GM12878 (cell line): ENCODE measurements at regions not wholly inside any gene's neighbourhood (a gene's known extent, or its start where the extent isn't known, plus 50 kb on each side); places are given as distances from the start of the nearest gene placed in this dataset.

ENCODE experiments used
- ATAC-seq: fragments of 200-7000 bp; cut with Tn5 transposase; 3 replicates; pipeline ENCODE4 v1.9.1; 2020; ENCODE audit warnings: mild to moderate bottlenecking, moderate library complexity
- BruUV-seq: library from RNA; stranded (reverse); fragments of 400-500 nt; replicated peaks from 2 replicates; lab custom pipeline; 2021; lab: Mats Ljungman, UMichigan
- CTCF ChIA-PET: fragments of 300-600 bp; sonication (Branson Sonifier 250); formaldehyde crosslinking; extraction: SDS; loops from one replicate; lab custom pipeline; 2021; ENCODE audit warnings: inconsistent platforms; lab: Yijun Ruan, JAX
- POLR2A ChIA-PET: fragments of 350-600 bp; formaldehyde crosslinking; extraction: SDS; loops from one replicate; lab custom pipeline; 2021; ENCODE audit warnings: inconsistent platforms; lab: Charles Lee
- RAD21 ChIA-PET: fragments of 300-600 bp; sonication (Branson Sonifier 250); formaldehyde crosslinking; loops from one replicate; lab custom pipeline; 2023; ENCODE audit warnings: antibody characterized with exemption; ENCODE audit not compliant: unreplicated experiment; lab: Charles Lee
- SMC1A ChIA-PET: fragments of 300-600 bp; sonication (Branson Sonifier 250); formaldehyde crosslinking; loops from one replicate; lab custom pipeline; 2023; ENCODE audit not compliant: unreplicated experiment, uncharacterized antibody; lab: Charles Lee
- DNase-seq: peaks from one replicate; pipeline ENCODE4 v3.0.0-alpha.2; 2011; ENCODE audit warnings: low read depth, low spot score
- FAIRE-seq: peaks from 3 replicates; lab custom pipeline; 2011; peaks lifted over from hg19 to GRCh38; lab: Jason Lieb, UNC
- H2AFZ ChIP-seq: 2 replicates; pipeline ENCODE4 v1.6.0; 2011; ENCODE audit warnings: low read depth, low read length, control low read depth; ENCODE audit not compliant: control insufficient read depth
- H3K27ac ChIP-seq: 2 replicates; pipeline ENCODE4 v1.5.1; 2011; ENCODE audit warnings: control low read depth; ENCODE audit not compliant: control insufficient read depth, insufficient read depth
- H3K27me3 ChIP-seq, 2 experiments: replicated peaks in 1 of 2; 2 replicates each; pipeline versions ENCODE4 v1.6.0 to v1.6.1; 2011; ENCODE audit warnings: low read length in 1 of 2; ENCODE audit not compliant: control insufficient read depth in 2 of 2, insufficient read depth in 2 of 2
- H3K36me3 ChIP-seq, 2 experiments: 2 replicates each; pipeline ENCODE4 v1.5.1; 2011; ENCODE audit warnings: low read length in 1 of 2; ENCODE audit not compliant: control insufficient read depth in 2 of 2, insufficient read depth in 2 of 2
- H3K4me1 ChIP-seq: 2 replicates; pipeline ENCODE4 v1.6.1; 2011; ENCODE audit warnings: mild to moderate bottlenecking, low read length, moderate library complexity, mixed read lengths; ENCODE audit not compliant: control insufficient read depth, insufficient read depth
- H3K4me2 ChIP-seq: 2 replicates; pipeline ENCODE4 v1.6.0; 2011; ENCODE audit warnings: control low read depth; ENCODE audit not compliant: control insufficient read depth, insufficient read depth
- H3K4me3 ChIP-seq: fragments of 200-600 bp; sonication (generic); 2 replicates; pipeline ENCODE4 v1.5.1; 2016
- H3K79me2 ChIP-seq: 2 replicates; pipeline ENCODE4 v1.6.0; 2011; ENCODE audit warnings: low read length; ENCODE audit not compliant: control insufficient read depth, insufficient read depth
- H3K9ac ChIP-seq: 2 replicates; pipeline ENCODE4 v1.8.0; 2011; ENCODE audit warnings: low read length, control low read depth, mixed read lengths; ENCODE audit not compliant: control insufficient read depth, insufficient read depth
- H3K9me3 ChIP-seq: replicated peaks from 3 replicates; pipeline ENCODE4 v1.5.1; 2011; ENCODE audit warnings: mild to moderate bottlenecking, low read length; ENCODE audit not compliant: control insufficient read depth, insufficient read depth
- H4K20me1 ChIP-seq: 2 replicates; pipeline ENCODE4 v1.6.0; 2011; ENCODE audit not compliant: control insufficient read depth, insufficient read depth
- ATF7 ChIP-seq: fragments of 450-650 bp; IDR thresholded peaks from 2 replicates; pipeline ENCODE4 v1.6.1; 2016; ENCODE audit warnings: low read depth, mild to moderate bottlenecking
- CHD1 ChIP-seq: IDR thresholded peaks from 2 replicates; pipeline ENCODE4 v1.6.1; 2012; ENCODE audit warnings: low read depth, low read length, improper control_type of control experiment
- CHD2 ChIP-seq: IDR thresholded peaks from 2 replicates; pipeline ENCODE4 v1.6.1; 2011; ENCODE audit warnings: low read depth, low read length, improper control_type of control experiment, borderline replicate concordance
- HDGF ChIP-seq: fragments of 450-650 bp; IDR thresholded peaks from 2 replicates; pipeline ENCODE4 v1.6.1; 2016; ENCODE audit warnings: antibody characterized with exemption
- KAT2A ChIP-seq: conservative IDR thresholded peaks from 2 replicates; pipeline ENCODE4 v1.6.1; 2011; ENCODE audit warnings: low read depth, low read length; ENCODE audit not compliant: control insufficient read depth
- POLR2AphosphoS2 ChIP-seq: IDR thresholded peaks from 2 replicates; pipeline ENCODE4 v1.6.1; 2011; ENCODE audit warnings: low read depth, mild to moderate bottlenecking, low read length, improper control_type of control experiment, moderate library complexity
- POLR2AphosphoS5 ChIP-seq: IDR thresholded peaks from 2 replicates; pipeline ENCODE4 v1.6.1; 2011; ENCODE audit warnings: mild to moderate bottlenecking, low read length, inconsistent platforms
- SPI1 ChIP-seq: IDR thresholded peaks from 2 replicates; pipeline ENCODE4 v1.6.1; 2011; ENCODE audit warnings: low read depth, mild to moderate bottlenecking, low read length, moderate library complexity, borderline replicate concordance; ENCODE audit not compliant: insufficient read depth
- SUPT20H ChIP-seq: IDR thresholded peaks from 2 replicates; pipeline ENCODE4 v1.6.1; 2011; ENCODE audit warnings: low read depth, mild to moderate bottlenecking, low read length, moderate library complexity, borderline replicate concordance; ENCODE audit not compliant: control insufficient read depth
- ZBED1 ChIP-seq: IDR thresholded peaks from 2 replicates; pipeline ENCODE4 v1.6.1; 2016; ENCODE audit warnings: borderline replicate concordance
- ZNF384 ChIP-seq: IDR thresholded peaks from 2 replicates; pipeline ENCODE4 v1.6.1; 2012; ENCODE audit warnings: low read depth, mild to moderate bottlenecking, low read length, improper control_type of control experiment, borderline replicate concordance
- ZSCAN29 ChIP-seq: fragments of 450-650 bp; IDR thresholded peaks from 2 replicates; pipeline ENCODE4 v1.6.1; 2017; ENCODE audit warnings: mild to moderate bottlenecking, moderate library complexity
- in situ Hi-C: fragments of 300-500 bp; cut with MboI; formaldehyde crosslinking; loops from 9 replicates; pipeline ENCODE4 v1.14.3; 2018; ENCODE audit warnings: mixed read lengths
- intact Hi-C: fragments of 100-400 bp; cut with micrococcal nuclease; formaldehyde crosslinking; loops from one replicate; pipeline ENCODE4 v1.14.2; 2022; ENCODE audit not compliant: unreplicated experiment
- TF ChIP-seq, protein P1 (sequence below): fragments of 450-650 bp; IDR thresholded peaks from 2 replicates; pipeline ENCODE4 v1.6.1; 2017; ENCODE audit warnings: antibody characterized with exemption, mild to moderate bottlenecking, moderate library complexity
- TF ChIP-seq, protein P2 (sequence below): fragments of 450-650 bp; formaldehyde crosslinking; IDR thresholded peaks from 2 replicates; pipeline ENCODE4 v1.4.0; 2022; ENCODE audit warnings: mild to moderate bottlenecking, moderate library complexity
- TF ChIP-seq, protein P3 (sequence below): fragments of 450-650 bp; formaldehyde crosslinking; IDR thresholded peaks from 2 replicates; pipeline ENCODE4 v1.5.0; 2022; ENCODE audit warnings: mild to moderate bottlenecking, missing genetic modification characterization

DNA sequence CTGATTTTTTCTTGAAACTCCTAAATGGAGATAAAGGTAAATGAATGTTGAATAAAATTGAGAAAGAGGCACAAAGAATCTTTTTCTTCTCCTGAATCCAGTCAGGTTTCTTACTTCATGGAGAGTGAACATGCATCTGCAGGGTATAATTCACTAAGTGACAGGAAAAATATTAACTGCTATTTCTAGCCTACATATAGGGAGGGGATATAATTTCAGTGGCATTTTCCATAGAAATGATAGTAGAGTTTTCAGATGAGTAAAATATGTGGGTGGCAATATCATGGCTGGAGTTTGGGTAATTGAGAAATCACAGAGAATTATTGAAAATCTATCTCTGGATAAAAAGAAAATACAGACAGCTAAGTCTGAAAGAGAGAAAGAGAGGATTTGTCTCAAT lies 1227.0 kb upstream of the GJE1 start:
- Histone ChIP-seq H3K27ac (no peak overlapping the region), H3K79me2 (no peaks in the 10 kb centered on the region), H2AFZ (no peak overlapping the region), H3K9me3 (peaks cover 2% of the 10 kb centered on the region; the same call in 2 of the 3 replicates), H3K4me3 (no peak overlapping the region), H3K4me1 (no peaks in the 10 kb centered on the region), H3K4me2 (no peak overlapping the region), H3K27me3 (no peaks in the 10 kb centered on the region), H3K36me3 (no peaks in the 10 kb centered on the region), H3K9ac (no peak overlapping the region), H4K20me1 (no peaks in the 10 kb centered on the region)
- SMC1A ChIA-PET: no interaction called here
- BruUV-seq: no TSS peak
- POLR2A ChIA-PET: no interaction called here
- CTCF ChIA-PET: no interaction called here
- DNase-seq (no peak), FAIRE-seq (no peak), ATAC-seq (no peak)
- RAD21 ChIA-PET: no interaction called here
- TF ChIP-seq ZNF384 (no peak), KAT2A (no peak), HDGF (no peak), POLR2AphosphoS2 (no peak), SPI1 (no peak), ATF7 (no peak), ZBED1 (no peak), CHD2 (no peak), ZSCAN29 (no peak), POLR2AphosphoS5 (no peak), CHD1 (no peak), SUPT20H (no peak)
- TF ChIP-seq, protein P1, sequence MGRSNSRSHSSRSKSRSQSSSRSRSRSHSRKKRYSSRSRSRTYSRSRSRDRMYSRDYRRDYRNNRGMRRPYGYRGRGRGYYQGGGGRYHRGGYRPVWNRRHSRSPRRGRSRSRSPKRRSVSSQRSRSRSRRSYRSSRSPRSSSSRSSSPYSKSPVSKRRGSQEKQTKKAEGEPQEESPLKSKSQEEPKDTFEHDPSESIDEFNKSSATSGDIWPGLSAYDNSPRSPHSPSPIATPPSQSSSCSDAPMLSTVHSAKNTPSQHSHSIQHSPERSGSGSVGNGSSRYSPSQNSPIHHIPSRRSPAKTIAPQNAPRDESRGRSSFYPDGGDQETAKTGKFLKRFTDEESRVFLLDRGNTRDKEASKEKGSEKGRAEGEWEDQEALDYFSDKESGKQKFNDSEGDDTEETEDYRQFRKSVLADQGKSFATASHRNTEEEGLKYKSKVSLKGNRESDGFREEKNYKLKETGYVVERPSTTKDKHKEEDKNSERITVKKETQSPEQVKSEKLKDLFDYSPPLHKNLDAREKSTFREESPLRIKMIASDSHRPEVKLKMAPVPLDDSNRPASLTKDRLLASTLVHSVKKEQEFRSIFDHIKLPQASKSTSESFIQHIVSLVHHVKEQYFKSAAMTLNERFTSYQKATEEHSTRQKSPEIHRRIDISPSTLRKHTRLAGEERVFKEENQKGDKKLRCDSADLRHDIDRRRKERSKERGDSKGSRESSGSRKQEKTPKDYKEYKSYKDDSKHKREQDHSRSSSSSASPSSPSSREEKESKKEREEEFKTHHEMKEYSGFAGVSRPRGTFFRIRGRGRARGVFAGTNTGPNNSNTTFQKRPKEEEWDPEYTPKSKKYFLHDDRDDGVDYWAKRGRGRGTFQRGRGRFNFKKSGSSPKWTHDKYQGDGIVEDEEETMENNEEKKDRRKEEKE: no peak
- TF ChIP-seq, protein P2, sequence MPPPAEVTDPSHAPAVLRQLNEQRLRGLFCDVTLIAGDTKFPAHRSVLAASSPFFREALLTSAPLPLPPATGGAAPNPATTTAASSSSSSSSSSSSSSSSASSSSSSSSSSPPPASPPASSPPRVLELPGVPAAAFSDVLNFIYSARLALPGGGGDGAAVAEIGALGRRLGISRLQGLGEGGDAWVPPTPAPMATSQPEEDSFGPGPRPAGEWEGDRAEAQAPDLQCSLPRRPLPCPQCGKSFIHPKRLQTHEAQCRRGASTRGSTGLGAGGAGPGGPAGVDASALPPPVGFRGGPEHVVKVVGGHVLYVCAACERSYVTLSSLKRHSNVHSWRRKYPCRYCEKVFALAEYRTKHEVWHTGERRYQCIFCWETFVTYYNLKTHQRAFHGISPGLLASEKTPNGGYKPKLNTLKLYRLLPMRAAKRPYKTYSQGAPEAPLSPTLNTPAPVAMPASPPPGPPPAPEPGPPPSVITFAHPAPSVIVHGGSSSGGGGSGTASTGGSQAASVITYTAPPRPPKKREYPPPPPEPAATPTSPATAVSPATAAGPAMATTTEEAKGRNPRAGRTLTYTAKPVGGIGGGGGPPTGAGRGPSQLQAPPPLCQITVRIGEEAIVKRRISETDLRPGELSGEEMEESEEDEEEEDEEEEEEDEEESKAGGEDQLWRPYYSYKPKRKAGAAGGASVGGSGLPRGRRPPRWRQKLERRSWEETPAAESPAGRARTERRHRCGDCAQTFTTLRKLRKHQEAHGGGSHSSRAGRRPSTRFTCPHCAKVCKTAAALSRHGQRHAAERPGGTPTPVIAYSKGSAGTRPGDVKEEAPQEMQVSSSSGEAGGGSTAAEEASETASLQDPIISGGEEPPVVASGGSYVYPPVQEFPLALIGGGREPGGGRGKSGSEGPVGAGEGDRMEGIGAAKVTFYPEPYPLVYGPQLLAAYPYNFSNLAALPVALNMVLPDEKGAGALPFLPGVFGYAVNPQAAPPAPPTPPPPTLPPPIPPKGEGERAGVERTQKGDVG (CRISPR knock-in tag): no peak
- TF ChIP-seq, protein P3, sequence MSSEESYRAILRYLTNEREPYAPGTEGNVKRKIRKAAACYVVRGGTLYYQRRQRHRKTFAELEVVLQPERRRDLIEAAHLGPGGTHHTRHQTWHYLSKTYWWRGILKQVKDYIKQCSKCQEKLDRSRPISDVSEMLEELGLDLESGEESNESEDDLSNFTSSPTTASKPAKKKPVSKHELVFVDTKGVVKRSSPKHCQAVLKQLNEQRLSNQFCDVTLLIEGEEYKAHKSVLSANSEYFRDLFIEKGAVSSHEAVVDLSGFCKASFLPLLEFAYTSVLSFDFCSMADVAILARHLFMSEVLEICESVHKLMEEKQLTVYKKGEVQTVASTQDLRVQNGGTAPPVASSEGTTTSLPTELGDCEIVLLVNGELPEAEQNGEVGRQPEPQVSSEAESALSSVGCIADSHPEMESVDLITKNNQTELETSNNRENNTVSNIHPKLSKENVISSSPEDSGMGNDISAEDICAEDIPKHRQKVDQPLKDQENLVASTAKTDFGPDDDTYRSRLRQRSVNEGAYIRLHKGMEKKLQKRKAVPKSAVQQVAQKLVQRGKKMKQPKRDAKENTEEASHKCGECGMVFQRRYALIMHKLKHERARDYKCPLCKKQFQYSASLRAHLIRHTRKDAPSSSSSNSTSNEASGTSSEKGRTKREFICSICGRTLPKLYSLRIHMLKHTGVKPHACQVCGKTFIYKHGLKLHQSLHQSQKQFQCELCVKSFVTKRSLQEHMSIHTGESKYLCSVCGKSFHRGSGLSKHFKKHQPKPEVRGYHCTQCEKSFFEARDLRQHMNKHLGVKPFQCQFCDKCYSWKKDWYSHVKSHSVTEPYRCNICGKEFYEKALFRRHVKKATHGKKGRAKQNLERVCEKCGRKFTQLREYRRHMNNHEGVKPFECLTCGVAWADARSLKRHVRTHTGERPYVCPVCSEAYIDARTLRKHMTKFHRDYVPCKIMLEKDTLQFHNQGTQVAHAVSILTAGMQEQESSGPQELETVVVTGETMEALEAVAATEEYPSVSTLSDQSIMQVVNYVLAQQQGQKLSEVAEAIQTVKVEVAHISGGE: no peak
- intact Hi-C loops (no loop called here), in situ Hi-C loops (no loop called here)
